ENCODE measurements at regions not wholly inside any gene's neighbourhood (a gene's known extent, or its start where the extent isn't known, plus 50 kb on each side); places are given as distances from the start of the nearest gene placed in this dataset.

DNA sequence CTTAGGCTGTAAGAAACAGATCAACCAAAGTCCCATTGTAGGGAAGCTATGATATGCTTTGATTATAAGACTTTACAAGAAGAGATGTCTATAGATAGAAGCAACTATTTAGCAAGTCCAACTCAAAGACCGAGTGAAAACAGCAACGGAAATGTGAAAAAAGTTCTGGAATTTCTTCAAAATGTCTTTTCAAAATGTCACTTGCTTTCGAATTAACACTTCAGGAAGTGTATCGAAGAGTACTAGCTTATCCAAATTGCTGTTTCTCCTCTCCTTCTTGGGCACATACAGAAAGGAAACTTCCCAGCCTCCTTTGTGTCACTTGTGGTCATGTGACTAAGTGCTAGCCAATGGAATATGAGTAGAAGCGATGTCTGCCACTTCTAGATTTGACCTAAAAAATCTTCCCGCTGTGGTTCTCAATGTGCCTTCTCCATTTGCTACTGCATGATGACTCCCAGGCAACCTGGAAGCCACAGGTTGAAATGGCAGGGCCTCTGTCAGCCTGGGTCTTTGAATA is 89.9 kb downstream of the TSEN15 start:
- 83 to 89% (median 88%) methylated on average over 6 of the region's 6 CpGs for WGBS, 4 donors
- Histone ChIP-seq H3K27me3 (no peaks in the 10 kb centered on the region), H3K4me1 (replicated peaks in 1 of 2) (peaks cover 0 to 5% of the 10 kb centered on the region in 2 donors), H3K27ac (no peak overlapping the region), H3K4me3 (no peak overlapping the region), H3K9me3 (replicated peaks in 1 of 3) (no peaks in the 10 kb centered on the region), H3K36me3 (replicated peaks in 1 of 2) (no peaks in the 10 kb centered on the region)
- intact Hi-C loops (cut with DNase I), result no loop called here
- no peak for TF ChIP-seq POLR2A (IDR thresholded peaks at IDR 0.05)
- TF ChIP-seq, protein P1, sequence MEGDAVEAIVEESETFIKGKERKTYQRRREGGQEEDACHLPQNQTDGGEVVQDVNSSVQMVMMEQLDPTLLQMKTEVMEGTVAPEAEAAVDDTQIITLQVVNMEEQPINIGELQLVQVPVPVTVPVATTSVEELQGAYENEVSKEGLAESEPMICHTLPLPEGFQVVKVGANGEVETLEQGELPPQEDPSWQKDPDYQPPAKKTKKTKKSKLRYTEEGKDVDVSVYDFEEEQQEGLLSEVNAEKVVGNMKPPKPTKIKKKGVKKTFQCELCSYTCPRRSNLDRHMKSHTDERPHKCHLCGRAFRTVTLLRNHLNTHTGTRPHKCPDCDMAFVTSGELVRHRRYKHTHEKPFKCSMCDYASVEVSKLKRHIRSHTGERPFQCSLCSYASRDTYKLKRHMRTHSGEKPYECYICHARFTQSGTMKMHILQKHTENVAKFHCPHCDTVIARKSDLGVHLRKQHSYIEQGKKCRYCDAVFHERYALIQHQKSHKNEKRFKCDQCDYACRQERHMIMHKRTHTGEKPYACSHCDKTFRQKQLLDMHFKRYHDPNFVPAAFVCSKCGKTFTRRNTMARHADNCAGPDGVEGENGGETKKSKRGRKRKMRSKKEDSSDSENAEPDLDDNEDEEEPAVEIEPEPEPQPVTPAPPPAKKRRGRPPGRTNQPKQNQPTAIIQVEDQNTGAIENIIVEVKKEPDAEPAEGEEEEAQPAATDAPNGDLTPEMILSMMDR (IDR thresholded peaks at IDR 0.05), result no peak
- DNase-seq, result no peak

DNA sequence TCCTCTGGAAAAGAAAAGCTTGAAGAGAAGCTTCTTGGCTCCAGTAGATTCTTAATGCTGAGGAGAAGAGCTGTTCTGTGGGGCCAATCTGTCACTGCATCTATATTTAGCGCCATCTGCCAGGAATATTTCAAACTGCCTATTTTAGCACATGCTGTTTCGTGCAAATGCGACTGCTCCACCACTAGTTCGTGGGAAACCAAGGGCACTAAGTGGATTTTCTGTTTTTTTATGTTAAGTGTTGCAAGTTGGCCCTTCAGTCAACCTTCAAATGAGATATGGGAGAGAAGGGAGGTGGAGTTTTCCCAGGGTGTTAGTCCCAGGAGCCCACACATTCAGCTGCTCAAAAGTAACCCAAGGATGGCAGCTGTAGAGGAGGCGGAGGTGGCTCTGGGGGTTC is 91.9 kb downstream of the TSEN15 start:
- TF ChIP-seq POLR2A (IDR thresholded peaks at IDR 0.05), result no peak
- no peak overlapping the region for H3K27ac ChIP-seq
- H3K4me3 ChIP-seq, result no peak overlapping the region
- 34 to 47% (median 39%) methylated on average over 5 of the region's 5 CpGs for WGBS, 4 donors
- H3K4me1 ChIP-seq (replicated peaks in 1 of 2), result peaks cover 0 to 5% of the 10 kb centered on the region in 2 donors
- H3K36me3 ChIP-seq (replicated peaks in 1 of 2), result no peaks in the 10 kb centered on the region
- no peaks in the 10 kb centered on the region for H3K9me3 ChIP-seq (replicated peaks in 1 of 3)
- intact Hi-C loops (cut with DNase I), result no loop called here
- no peak for DNase-seq
- no peaks in the 10 kb centered on the region for H3K27me3 ChIP-seq

DNA sequence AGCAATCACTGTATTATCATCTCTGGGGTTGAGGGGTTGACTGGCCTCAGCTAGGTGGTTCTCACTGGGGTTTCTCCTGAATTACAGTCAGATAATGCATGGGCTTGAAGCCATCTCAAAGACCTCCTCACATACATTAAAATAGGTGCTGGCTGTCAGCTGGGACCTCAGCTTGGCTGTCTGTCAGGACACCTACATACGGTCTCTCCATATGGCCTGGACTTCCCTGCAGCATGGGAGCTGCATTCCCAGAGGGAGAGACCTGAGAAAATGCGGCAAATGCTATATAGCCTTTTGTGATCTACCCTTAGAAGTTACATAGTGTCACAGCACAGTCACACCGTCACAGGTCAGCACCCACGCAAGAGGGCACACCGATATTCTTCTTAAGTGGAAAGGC is 93.6 kb downstream of the TSEN15 start:
- intact Hi-C loops (cut with DNase I), result no loop called here
- no peak for DNase-seq
- no peaks in the 10 kb centered on the region for H3K27me3 ChIP-seq
- H3K4me3 ChIP-seq, result no peak overlapping the region
- no peaks in the 10 kb centered on the region for H3K9me3 ChIP-seq (replicated peaks in 1 of 3)
- H3K4me1 ChIP-seq (replicated peaks in 1 of 2), result peaks cover 0 to 5% of the 10 kb centered on the region in 2 donors
- no peak for TF ChIP-seq POLR2A (IDR thresholded peaks at IDR 0.05)
- TF ChIP-seq, protein P1 (IDR thresholded peaks at IDR 0.05), result no peak
- no peaks in the 10 kb centered on the region for H3K36me3 ChIP-seq (replicated peaks in 1 of 2)
- no peak overlapping the region for H3K27ac ChIP-seq
- WGBS, 4 donors, result 91 to 94% (median 93%) methylated on average over 5 of the region's 5 CpGs

DNA sequence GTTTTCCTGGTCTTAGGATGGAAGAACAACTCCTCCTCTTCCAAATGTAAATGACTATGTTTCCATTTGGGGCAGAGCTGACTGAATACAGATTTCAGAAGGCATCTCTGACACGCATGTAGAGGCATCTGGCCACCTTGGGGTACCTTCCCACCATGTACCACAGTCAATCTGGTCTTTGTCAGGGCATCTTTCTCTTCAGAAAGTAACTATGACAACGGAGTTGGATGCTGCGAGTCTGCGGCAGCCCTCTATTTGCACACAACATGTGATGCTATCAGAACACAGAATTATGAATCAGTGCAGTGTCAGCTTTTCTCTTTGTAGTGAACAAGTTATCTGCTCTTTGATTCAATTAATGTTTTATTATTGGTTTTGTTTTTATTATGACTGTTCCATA is 94.7 kb downstream of the TSEN15 start:
- DNase-seq, result no peak
- Histone ChIP-seq H3K4me1 (replicated peaks in 1 of 2) (peaks cover 0 to 5% of the 10 kb centered on the region in 2 donors), H3K4me3 (no peak overlapping the region), H3K27me3 (no peaks in the 10 kb centered on the region), H3K36me3 (replicated peaks in 1 of 2) (no peaks in the 10 kb centered on the region), H3K9me3 (replicated peaks in 1 of 3) (no peaks in the 10 kb centered on the region), H3K27ac (no peak overlapping the region)
- no peak for TF ChIP-seq POLR2A (IDR thresholded peaks at IDR 0.05)
- TF ChIP-seq, protein P1 (IDR thresholded peaks at IDR 0.05), result no peak
- intact Hi-C loops (cut with DNase I), result no loop called here
- WGBS, 4 donors, result 82 to 96% (median 92%) methylated on average over 4 of the region's 4 CpGs

DNA sequence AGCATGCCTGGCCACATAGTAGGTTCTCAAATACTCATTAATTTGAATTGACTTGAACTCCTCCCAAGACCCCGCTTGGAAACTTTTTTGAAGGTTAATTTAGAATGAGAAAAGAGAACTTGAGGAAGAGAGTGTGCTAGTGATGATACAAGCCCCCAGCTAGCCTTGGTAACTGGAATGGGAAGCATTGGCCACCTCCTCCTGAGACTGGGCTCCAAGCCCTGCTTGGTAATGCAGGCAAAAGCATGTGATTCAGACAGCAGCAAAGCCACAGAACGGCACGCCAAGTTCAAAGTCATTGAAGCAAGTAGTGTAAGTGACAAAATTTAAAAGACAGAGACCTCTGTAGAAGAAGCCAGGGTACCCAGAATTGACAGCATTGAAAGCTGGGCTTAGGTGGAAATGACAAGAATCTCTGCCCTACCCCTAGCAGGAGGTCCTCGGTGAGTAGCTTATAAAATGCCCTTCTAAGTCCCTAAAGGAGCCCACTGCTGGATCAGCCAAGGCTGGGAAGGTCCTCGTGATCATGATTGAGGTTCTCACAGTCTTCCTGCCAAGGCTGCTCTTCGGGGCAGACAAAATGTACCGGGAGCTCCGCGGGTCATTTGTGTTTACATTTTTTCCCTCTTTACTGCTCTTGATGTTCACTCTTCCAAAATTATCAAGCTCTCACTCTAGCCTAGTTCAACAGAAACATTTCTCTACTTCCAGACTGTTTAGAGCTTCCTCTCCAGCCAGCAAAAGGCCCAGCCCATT is 99.4 kb downstream of the TSEN15 start:
- no peaks in the 10 kb centered on the region for H3K9me3 ChIP-seq (replicated peaks in 1 of 3)
- peak in 2 of 7 donors; percentile 19 to 25 for DNase-seq
- no peak overlapping the region for H3K27ac ChIP-seq
- WGBS, 4 donors, result 60 to 80% (median 78%) methylated on average over 9 of the region's 9 CpGs
- TF ChIP-seq, protein P1 (IDR thresholded peaks at IDR 0.05), result no peak
- no peak for TF ChIP-seq POLR2A (IDR thresholded peaks at IDR 0.05)
- intact Hi-C loops (cut with DNase I), result no loop called here
- H3K4me1 ChIP-seq (replicated peaks in 1 of 2), result no peaks in the 10 kb centered on the region
- H3K27me3 ChIP-seq, result no peaks in the 10 kb centered on the region
- no peaks in the 10 kb centered on the region for H3K36me3 ChIP-seq (replicated peaks in 1 of 2)
- no peak overlapping the region for H3K4me3 ChIP-seq
